ENCODE measurements at regions not wholly inside any gene's neighbourhood (a gene's known extent, or its start where the extent isn't known, plus 50 kb on each side); places are given as distances from the start of the nearest gene placed in this dataset.
"Not testable (repeated sequence)": the region's sequence is repeated elsewhere in the genome, so short reads cannot be mapped to it uniquely, and the experiment has no call there.

- ATAC-seq; intact Hi-C loops (cut with DNase I); H3K4me1 ChIP-seq; H3K27ac ChIP-seq; H3K4me3 ChIP-seq; H3K27me3 ChIP-seq (ENCODE audit: low read depth); H3K9me3 ChIP-seq; DNase-seq; H3K36me3 ChIP-seq: not testable (repeated sequence)
These were observed 51.0 kb upstream of the CDYL start for GRCh38 chr6:4725136-4725760.

GRCh38 chr6:4724727-4725126 is 51.5 kb upstream of the CDYL start:
- ATAC-seq; DNase-seq; intact Hi-C loops (cut with DNase I); H3K4me3 ChIP-seq; H3K27ac ChIP-seq; H3K9me3 ChIP-seq; H3K4me1 ChIP-seq; H3K27me3 ChIP-seq (ENCODE audit: low read depth); H3K36me3 ChIP-seq: not testable (repeated sequence)

- DNase-seq = no peak
These were observed 52.8 kb upstream of the CDYL start for GRCh38 chr6:4723383-4723782.

GRCh38 chr6:4721368-4721767 is 54.8 kb upstream of the CDYL start:
- H3K27me3 ChIP-seq (ENCODE audit: low read depth); H3K36me3 ChIP-seq; intact Hi-C loops (cut with DNase I); DNase-seq; H3K4me3 ChIP-seq; H3K4me1 ChIP-seq; H3K9me3 ChIP-seq; ATAC-seq; H3K27ac ChIP-seq: not testable (repeated sequence)

More at GRCh38 chr6:4723383-4723782, 52.8 kb upstream of the CDYL start:
- ATAC-seq = no peak
- intact Hi-C loops (cut with DNase I) = no loop called here
- H3K4me3 ChIP-seq = no peak overlapping the region
- H3K9me3 ChIP-seq = no peaks in the 10 kb centered on the region
- H3K27me3 ChIP-seq (ENCODE audit: low read depth) = no peaks in the 10 kb centered on the region
- H3K4me1 ChIP-seq = no peaks in the 10 kb centered on the region
- H3K36me3 ChIP-seq = no peaks in the 10 kb centered on the region
- no peak overlapping the region for H3K27ac ChIP-seq
- no peak for TF ChIP-seq CTCF (IDR thresholded peaks at IDR 0.05)

GRCh38 chr6:4719491-4719890 is 56.7 kb upstream of the CDYL start:
- no peaks in the 10 kb centered on the region for H3K27me3 ChIP-seq (ENCODE audit: low read depth)
- no peaks in the 10 kb centered on the region for H3K9me3 ChIP-seq
- no peak for TF ChIP-seq CTCF (IDR thresholded peaks at IDR 0.05)
- intact Hi-C loops (cut with DNase I) = no loop called here
- H3K27ac ChIP-seq = no peak overlapping the region
- H3K4me3 ChIP-seq = no peak overlapping the region
- no peak for ATAC-seq
- H3K4me1 ChIP-seq = no peaks in the 10 kb centered on the region
- no peak for DNase-seq
- H3K36me3 ChIP-seq = no peaks in the 10 kb centered on the region

GRCh38 chr6:4717856-4718255 is 58.3 kb upstream of the CDYL start:
- intact Hi-C loops (cut with DNase I) = no loop called here
- Histone ChIP-seq H3K4me1 (no peaks in the 10 kb centered on the region), H3K9me3 (no peaks in the 10 kb centered on the region), H3K4me3 (no peak overlapping the region), H3K27me3 (ENCODE audit: low read depth) (no peaks in the 10 kb centered on the region), H3K36me3 (no peaks in the 10 kb centered on the region), H3K27ac (no peak overlapping the region)
- ATAC-seq = no peak
- no peak for DNase-seq
- TF ChIP-seq CTCF (IDR thresholded peaks at IDR 0.05) = no peak

- no peak for DNase-seq
These were observed 59.1 kb upstream of the CDYL start for GRCh38 chr6:4717124-4717523.

More at GRCh38 chr6:4717124-4717523, 59.1 kb upstream of the CDYL start:
- no peak for TF ChIP-seq CTCF (IDR thresholded peaks at IDR 0.05)
- Histone ChIP-seq H3K4me1 (no peaks in the 10 kb centered on the region), H3K4me3 (no peak overlapping the region), H3K36me3 (no peaks in the 10 kb centered on the region), H3K27ac (no peak overlapping the region), H3K9me3 (no peaks in the 10 kb centered on the region), H3K27me3 (ENCODE audit: low read depth) (no peaks in the 10 kb centered on the region)
- intact Hi-C loops (cut with DNase I) = no loop called here
- ATAC-seq = no peak
